Adrenal gland (tissue), 9 donors: ENCODE measurements at regions not wholly inside any gene's neighbourhood (a gene's known extent, or its start where the extent isn't known, plus 50 kb on each side); places are given as distances from the start of the nearest gene placed in this dataset.

Experiments
- DNase-seq, 7 donors: peaks; one replicate each; pipeline ENCODE4 v3.0.0-alpha.2; 2019 to 2020
- H3K27ac ChIP-seq, 5 donors: fragments of 200-600 bp; sonication (generic) in 4 of 5; 1 replicate in 3 of 5; 2 replicates in 2 of 5; pipeline versions ENCODE4 v1.5.1 to v1.8.0; 2016 to 2020; ENCODE audit warnings: mild to moderate bottlenecking in 1 of 5
- H3K27me3 ChIP-seq: fragments of 200-600 bp; 2 replicates; pipeline ENCODE4 v1.8.0; 2021
- H3K36me3 ChIP-seq, 2 donors: fragments of 200-600 bp; replicated peaks in 1 of 2; 1 replicate in 1 of 2; 2 replicates in 1 of 2; pipeline versions ENCODE4 v1.5.1 to v1.8.0; 2018 to 2022
- H3K4me1 ChIP-seq, 2 donors: fragments of 200-600 bp; replicated peaks in 1 of 2; 1 replicate in 1 of 2; 2 replicates in 1 of 2; pipeline versions ENCODE4 v1.5.1 to v1.8.0; 2018 to 2021
- H3K4me3 ChIP-seq, 4 donors: fragments of 200-600 bp; sonication (generic) in 3 of 4; one replicate each; pipeline ENCODE4 v1.5.1; 2016 to 2018
- H3K9me3 ChIP-seq, 3 donors: fragments of 200-600 bp; sonication (generic) in 1 of 3; replicated peaks in 1 of 3; 1 replicate in 2 of 3; 2 replicates in 1 of 3; pipeline versions ENCODE4 v1.5.1 to v1.8.0; 2016 to 2021
- CTCF ChIP-seq, 6 experiments: fragments of 450-650 bp in 4 of 6; fragments of 200-600 bp in 2 of 6; sonication (generic) in 1 of 6; IDR thresholded peaks; 1 replicate in 5 of 6; 2 replicates in 1 of 6; pipeline versions ENCODE4 v1.5.1 to v1.8.0; 2016 to 2021; ENCODE audit warnings: antibody characterized with exemption in 6 of 6, mild to moderate bottlenecking in 2 of 6, moderate library complexity in 1 of 6
- POLR2A ChIP-seq, 2 donors: fragments of 450-650 bp; IDR thresholded peaks; one replicate each; pipeline ENCODE4 v1.6.1; 2017; ENCODE audit warnings: antibody characterized with exemption in 2 of 2, mild to moderate bottlenecking in 2 of 2, moderate library complexity in 1 of 2
- WGBS, 4 donors: extraction: QIAGEN DNeasy Blood & Tissue Kit in 2 of 4; methylation state at CpG; one replicate each; pipeline versions ENCODE4 v1.1.5 to v1.1.7; 2013 to 2017; 5-methylcytosine and 5-hydroxymethylcytosine counted together
- intact Hi-C, 2 donors: fragments of 100-400 bp; cut with DNase I; formaldehyde crosslinking; loops; one replicate each; pipeline versions ENCODE4 v1.14.1 to v1.15.0; 2022 to 2023
- donor health status: healthy with polysubstance abuse.
- donor health status: Bipolar disorder and iron deficiency.
- donor health status: DM: yes; HTN: yes; CAD: no.
- donor health status: DM: no; HTN: no; CAD: no.
- donor health status: DM: no; HTN: no; CAD: no.

- TF ChIP-seq CTCF (IDR thresholded peaks at IDR 0.05): no peak
- TF ChIP-seq POLR2A (IDR thresholded peaks at IDR 0.05): no peak
- Histone ChIP-seq H3K4me3 (no peak overlapping the region), H3K36me3 (no peaks in the 10 kb centered on the region), H3K27ac (peak overlapping the region in 1 of 5 donors; percentile 96), H3K9me3 (no peaks in the 10 kb centered on the region), H3K27me3 (no peaks in the 10 kb centered on the region), H3K4me1 (peaks cover 0 to 8% of the 10 kb centered on the region in 2 donors)
- DNase-seq: no peak
- WGBS, 4 donors: 35 to 47% (median 43%) methylated on average over 2 of the region's 2 CpGs
- intact Hi-C loops: no loop called here
Observed at GRCh38 chr15:26083896-26084295, 220.8 kb upstream of the ATP10A start.

GRCh38 chr15:26083457-26083856 is 220.3 kb upstream of the ATP10A start:
- intact Hi-C loops: no loop called here
- no peak for DNase-seq

GRCh38 chr15:26082221-26083109 is 219.3 kb upstream of the ATP10A start:
- H3K27ac ChIP-seq: peak overlapping the region; percentile 68 to 96 (median 89)
- WGBS, 4 donors: 1% methylated on average over 25 to 48 of the region's 48 CpGs
- DNase-seq: peak; percentile 97 to 99 (median 97)

More at GRCh38 chr15:26083457-26083856, 220.3 kb upstream of the ATP10A start:
- 75 to 84% (median 78%) methylated on average over 4 of the region's 4 CpGs for WGBS, 4 donors
- no peaks in the 10 kb centered on the region for H3K27me3 ChIP-seq
- TF ChIP-seq POLR2A (IDR thresholded peaks at IDR 0.05) (no peak), CTCF (IDR thresholded peaks at IDR 0.05) (no peak)
- no peaks in the 10 kb centered on the region for H3K9me3 ChIP-seq
- H3K4me3 ChIP-seq: no peak overlapping the region
- H3K36me3 ChIP-seq: no peaks in the 10 kb centered on the region
- H3K4me1 ChIP-seq: peaks cover 0 to 8% of the 10 kb centered on the region in 2 donors
- peak overlapping the region in 2 of 5 donors; percentile 89 to 96 for H3K27ac ChIP-seq

More at GRCh38 chr15:26082221-26083109, 219.3 kb upstream of the ATP10A start:
- Histone ChIP-seq H3K27me3 (no peaks in the 10 kb centered on the region), H3K9me3 (no peaks in the 10 kb centered on the region), H3K36me3 (no peaks in the 10 kb centered on the region), H3K4me1 (peaks cover 0 to 8% of the 10 kb centered on the region in 2 donors), H3K4me3 (peak overlapping the region; percentile 62 to 90 (median 70))
- intact Hi-C loops: no loop called here
- TF ChIP-seq CTCF (IDR thresholded peaks at IDR 0.05): peak in 3 of 6 experiments; percentile 8 to 19 (median 12)
- TF ChIP-seq POLR2A (IDR thresholded peaks at IDR 0.05): peak; percentile 82 to 98
